SK-N-SH treated with all-trans-retinoic acid at 6 μM for 48 hours (cell line): ENCODE measurements at regions not wholly inside any gene's neighbourhood (a gene's known extent, or its start where the extent isn't known, plus 50 kb on each side); places are given as distances from the start of the nearest gene placed in this dataset.
"Not testable (repeated sequence)": the region's sequence is repeated elsewhere in the genome, so short reads cannot be mapped to it uniquely, and the experiment has no call there.

ENCODE experiments used
- ARNTL ChIP-seq: fragments of 450-650 bp; formaldehyde crosslinking; IDR thresholded peaks from 2 replicates; pipeline ENCODE4 v1.5.0; 2020; ENCODE audit warnings: low read depth, mild to moderate bottlenecking, moderate library complexity, borderline replicate concordance
- CSDC2 ChIP-seq: fragments of 250-450 bp; sonication (Bioruptor Pico); IDR thresholded peaks from 2 replicates; pipeline ENCODE4 v1.5.0; 2020; ENCODE audit warnings: mild to moderate bottlenecking, moderate library complexity
- RARB ChIP-seq: fragments of 250-450 bp; sonication (Bioruptor Pico); IDR thresholded peaks from 2 replicates; pipeline ENCODE4 v1.8.0; 2021; ENCODE audit warnings: mild to moderate bottlenecking, moderate library complexity
- TCF4 ChIP-seq: fragments of 250-450 bp; sonication (Bioruptor Pico); IDR thresholded peaks from 2 replicates; pipeline ENCODE4 v1.8.0; 2021; ENCODE audit warnings: mild to moderate bottlenecking, moderate library complexity, borderline replicate concordance
- TSHZ2 ChIP-seq: fragments of 250-450 bp; sonication (Bioruptor Pico); IDR thresholded peaks from 2 replicates; pipeline ENCODE4 v1.5.0; 2020; ENCODE audit warnings: mild to moderate bottlenecking, moderate library complexity
- ZC3H10 ChIP-seq: fragments of 250-450 bp; sonication (Bioruptor Pico); IDR thresholded peaks from 2 replicates; pipeline ENCODE4 v1.5.1; 2021; ENCODE audit warnings: mild to moderate bottlenecking, moderate library complexity

DNA sequence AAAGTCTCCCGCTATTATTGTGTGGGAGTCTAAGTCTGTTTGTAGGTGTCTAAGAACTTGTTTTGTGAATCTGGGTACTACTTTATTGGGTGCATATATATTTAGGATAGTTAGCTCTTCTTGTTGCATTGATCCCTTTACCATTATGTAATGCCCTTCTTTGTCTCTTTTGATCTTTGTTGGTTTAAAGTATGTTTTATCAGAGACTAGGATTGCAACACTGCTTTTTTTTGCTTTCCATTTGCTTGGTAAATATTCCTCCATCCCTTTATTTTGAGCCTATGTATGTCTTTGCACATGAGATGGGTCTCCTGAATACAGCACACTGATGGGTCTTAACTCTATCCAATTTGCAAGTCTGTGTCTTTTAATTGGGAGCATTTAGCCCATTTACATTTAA, 165.2 kb downstream of the GATB start:
- TF ChIP-seq TSHZ2, RARB, TCF4, CSDC2, ARNTL, ZC3H10 (CRISPR knock-in tag): not testable (repeated sequence)
